Tibial nerve (tissue), 4 donors: ENCODE measurements at regions not wholly inside any gene's neighbourhood (a gene's known extent, or its start where the extent isn't known, plus 50 kb on each side); places are given as distances from the start of the nearest gene placed in this dataset.

ENCODE experiments used
- DNase-seq, 2 donors: peaks; one replicate each; pipeline ENCODE4 v3.0.0-alpha.2; 2019; ENCODE audit warnings: low spot score in 2 of 2
- H3K27ac ChIP-seq, 4 donors: fragments of 200-600 bp; sonication (generic) in 3 of 4; one replicate each; pipeline ENCODE4 v1.5.1; 2017 to 2019; ENCODE audit warnings: mild to moderate bottlenecking in 1 of 4
- H3K27me3 ChIP-seq, 2 donors: fragments of 200-600 bp; sonication (generic) in 1 of 2; one replicate each; pipeline versions ENCODE4 v1.5.1 to v1.6.0; 2017 to 2019
- H3K36me3 ChIP-seq, 3 donors: fragments of 200-600 bp; sonication (generic); one replicate each; pipeline ENCODE4 v1.5.1; 2018 to 2019
- H3K4me1 ChIP-seq, 4 donors: fragments of 200-600 bp; sonication (generic) in 3 of 4; one replicate each; pipeline ENCODE4 v1.5.1; 2017 to 2019
- H3K4me3 ChIP-seq, 4 donors: fragments of 200-600 bp; sonication (generic) in 3 of 4; one replicate each; pipeline ENCODE4 v1.5.1; 2017 to 2019; ENCODE audit warnings: mild to moderate bottlenecking in 1 of 4, moderate library complexity in 1 of 4
- H3K9me3 ChIP-seq, 4 donors: fragments of 200-600 bp; sonication (generic) in 3 of 4; one replicate each; pipeline ENCODE4 v1.5.1; 2017 to 2019
- CTCF ChIP-seq, 5 experiments: fragments of 200-600 bp in 3 of 5; fragments of 450-650 bp in 2 of 5; sonication (generic) in 3 of 5; IDR thresholded peaks; one replicate each; pipeline ENCODE4 v1.5.1; 2016 to 2019; ENCODE audit warnings: antibody characterized with exemption in 5 of 5, mild to moderate bottlenecking in 3 of 5, moderate library complexity in 2 of 5
- EP300 ChIP-seq, 2 donors: sonication (generic); formaldehyde crosslinking; IDR thresholded peaks; one replicate each; pipeline ENCODE4 v1.6.1; 2017; ENCODE audit warnings: antibody characterized with exemption in 2 of 2, mild to moderate bottlenecking in 1 of 2
- POLR2A ChIP-seq, 2 donors: fragments of 450-650 bp; IDR thresholded peaks; one replicate each; pipeline ENCODE4 v1.6.1; 2017; ENCODE audit warnings: antibody characterized with exemption in 2 of 2, mild to moderate bottlenecking in 2 of 2, moderate library complexity in 2 of 2
- WGBS, 2 donors: methylation state at CpG; one replicate each; pipeline ENCODE4 v1.1.5; 2018; 5-methylcytosine and 5-hydroxymethylcytosine counted together

- H3K9me3 ChIP-seq = no peaks in the 10 kb centered on the region
- 86 to 92% methylated on average over 2 of the region's 2 CpGs for WGBS, 2 donors
- no peaks in the 10 kb centered on the region for H3K4me1 ChIP-seq
- DNase-seq = no peak
- H3K27ac ChIP-seq = no peak overlapping the region
- no peaks in the 10 kb centered on the region for H3K36me3 ChIP-seq
- no peak for TF ChIP-seq CTCF (IDR thresholded peaks at IDR 0.05)
- H3K4me3 ChIP-seq = no peak overlapping the region
- no peaks in the 10 kb centered on the region for H3K27me3 ChIP-seq
Measured at GRCh38 chr2:175576270-175576669, 394.8 kb upstream of the ATP5MC3 start.

GRCh38 chr2:175575346-175576258, 394.1 kb upstream of the ATP5MC3 start:
- Histone ChIP-seq H3K36me3 (no peaks in the 10 kb centered on the region), H3K27ac (no peak overlapping the region), H3K27me3 (no peaks in the 10 kb centered on the region), H3K4me3 (no peak overlapping the region), H3K4me1 (no peaks in the 10 kb centered on the region), H3K9me3 (no peaks in the 10 kb centered on the region)
- TF ChIP-seq EP300 (IDR thresholded peaks at IDR 0.05) = no peak
- TF ChIP-seq POLR2A (IDR thresholded peaks at IDR 0.05) = no peak
- no peak for TF ChIP-seq CTCF (IDR thresholded peaks at IDR 0.05)
- DNase-seq = no peak
- 69% methylated on average over 12 of the region's 12 CpGs for WGBS, 2 donors

- H3K9me3 ChIP-seq = no peaks in the 10 kb centered on the region
- no peak for TF ChIP-seq POLR2A (IDR thresholded peaks at IDR 0.05)
- TF ChIP-seq EP300 (IDR thresholded peaks at IDR 0.05) = no peak
- TF ChIP-seq CTCF (IDR thresholded peaks at IDR 0.05) = no peak
- no peaks in the 10 kb centered on the region for H3K27me3 ChIP-seq
- H3K4me3 ChIP-seq = no peak overlapping the region
- WGBS, 2 donors = 89 to 97% methylated on average over 3 of the region's 3 CpGs
- H3K4me1 ChIP-seq = no peaks in the 10 kb centered on the region
- no peak for DNase-seq
- no peaks in the 10 kb centered on the region for H3K36me3 ChIP-seq
- H3K27ac ChIP-seq = no peak overlapping the region
Measured at GRCh38 chr2:175574069-175574468, 392.6 kb upstream of the ATP5MC3 start.

- WGBS, 2 donors = 73 to 74% methylated on average over 4 of the region's 4 CpGs
- TF ChIP-seq EP300 (IDR thresholded peaks at IDR 0.05) = no peak
- no peak for TF ChIP-seq POLR2A (IDR thresholded peaks at IDR 0.05)
- TF ChIP-seq CTCF (IDR thresholded peaks at IDR 0.05) = no peak
- H3K4me3 ChIP-seq = no peak overlapping the region
- H3K4me1 ChIP-seq = no peaks in the 10 kb centered on the region
- no peaks in the 10 kb centered on the region for H3K9me3 ChIP-seq
- DNase-seq = no peak
- no peaks in the 10 kb centered on the region for H3K36me3 ChIP-seq
- no peaks in the 10 kb centered on the region for H3K27me3 ChIP-seq
- no peak overlapping the region for H3K27ac ChIP-seq
Measured at GRCh38 chr2:175571078-175571653, 389.7 kb upstream of the ATP5MC3 start.

- TF ChIP-seq EP300 (IDR thresholded peaks at IDR 0.05) = no peak
- TF ChIP-seq POLR2A (IDR thresholded peaks at IDR 0.05) = no peak
- TF ChIP-seq CTCF (IDR thresholded peaks at IDR 0.05) = no peak
- Histone ChIP-seq H3K36me3 (no peaks in the 10 kb centered on the region), H3K4me3 (no peak overlapping the region), H3K27me3 (no peaks in the 10 kb centered on the region), H3K4me1 (no peaks in the 10 kb centered on the region), H3K9me3 (no peaks in the 10 kb centered on the region), H3K27ac (no peak overlapping the region)
- no peak for DNase-seq
- 75 to 87% methylated on average over 9 of the region's 9 CpGs for WGBS, 2 donors
Measured at GRCh38 chr2:175568109-175568730, 386.7 kb upstream of the ATP5MC3 start.
